Smooth muscle cell (in vitro differentiated cells): ENCODE measurements at regions not wholly inside any gene's neighbourhood (a gene's known extent, or its start where the extent isn't known, plus 50 kb on each side); places are given as distances from the start of the nearest gene placed in this dataset.

ENCODE experiments used
- DNase-seq: peaks from one replicate; lab custom pipeline; 2025; ENCODE audit not compliant: unreplicated experiment; lab: John Stamatoyannopoulos, UW
- H2AFZ ChIP-seq: fragments of 200-600 bp; sonication (generic); 2 replicates; pipeline ENCODE4 v1.6.0; 2016; ENCODE audit warnings: antibody characterized with exemption, low read depth, mild to moderate bottlenecking
- H3F3A ChIP-seq: fragments of 200-600 bp; sonication (generic); 2 replicates; pipeline ENCODE4 v1.6.0; 2017; ENCODE audit warnings: antibody characterized with exemption, low read depth
- H3K27ac ChIP-seq: fragments of 200-600 bp; sonication (generic); 2 replicates; pipeline ENCODE4 v1.5.1; 2016; ENCODE audit warnings: low read depth, mild to moderate bottlenecking
- H3K27me3 ChIP-seq: fragments of 200-600 bp; sonication (generic); 2 replicates; pipeline ENCODE4 v1.6.1; 2016; ENCODE audit warnings: low read depth, mild to moderate bottlenecking
- H3K36me3 ChIP-seq: fragments of 200-600 bp; sonication (generic); 2 replicates; pipeline ENCODE4 v1.5.1; 2016; ENCODE audit warnings: low read depth
- H3K4me1 ChIP-seq: fragments of 200-600 bp; sonication (generic); 2 replicates; pipeline ENCODE4 v1.5.1; 2016; ENCODE audit warnings: low read depth
- H3K4me2 ChIP-seq: fragments of 200-600 bp; sonication (generic); 2 replicates; pipeline ENCODE4 v1.6.0; 2016; ENCODE audit warnings: mild to moderate bottlenecking
- H3K4me3 ChIP-seq: fragments of 200-600 bp; sonication (generic); 2 replicates; pipeline ENCODE4 v1.5.1; 2016; ENCODE audit warnings: mild to moderate bottlenecking
- H3K79me2 ChIP-seq: fragments of 200-600 bp; sonication (generic); 2 replicates; pipeline ENCODE4 v1.6.0; 2016; ENCODE audit warnings: low read depth, mild to moderate bottlenecking
- H3K9ac ChIP-seq: fragments of 200-600 bp; sonication (generic); 2 replicates; pipeline ENCODE4 v1.6.0; 2016; ENCODE audit warnings: low read depth
- H3K9me3 ChIP-seq: fragments of 200-600 bp; sonication (generic); replicated peaks from 2 replicates; pipeline ENCODE4 v1.5.1; 2016; ENCODE audit warnings: low read depth
- H4K20me1 ChIP-seq: fragments of 200-600 bp; sonication (generic); 2 replicates; pipeline ENCODE4 v1.6.0; 2016; ENCODE audit warnings: low read depth
- CTCF ChIP-seq: fragments of 200-600 bp; sonication (generic); IDR thresholded peaks from 2 replicates; pipeline ENCODE4 v1.5.1; 2017; ENCODE audit warnings: borderline replicate concordance, mild to moderate bottlenecking, antibody characterized with exemption; ENCODE audit not compliant: insufficient read depth, poor library complexity, severe bottlenecking
- WGBS: methylation state at CpG from one replicate; pipeline ENCODE4 v1.1.7; 2016; ENCODE audit warnings: low lambda C conversion rate; 5-methylcytosine and 5-hydroxymethylcytosine counted together

- H2AFZ ChIP-seq = no peak overlapping the region
- H3K4me2 ChIP-seq = no peak overlapping the region
- no peak overlapping the region for H3K9ac ChIP-seq
- H3K4me1 ChIP-seq = no peaks in the 10 kb centered on the region
- H4K20me1 ChIP-seq = no peaks in the 10 kb centered on the region
- no peaks in the 10 kb centered on the region for H3K9me3 ChIP-seq
- no peaks in the 10 kb centered on the region for H3K79me2 ChIP-seq
- no peaks in the 10 kb centered on the region for H3F3A ChIP-seq
- H3K36me3 ChIP-seq = no peaks in the 10 kb centered on the region
- no peak overlapping the region for H3K4me3 ChIP-seq
- H3K27ac ChIP-seq = no peak overlapping the region
- WGBS = 92% methylated on average over 1 of the region's 1 CpG
- H3K27me3 ChIP-seq = no peaks in the 10 kb centered on the region
- TF ChIP-seq CTCF = no peak
- no peak for DNase-seq
Observed at GRCh38 chr5:97955450-97955849, 772.4 kb upstream of the RIOK2 start.

- no peak for DNase-seq
- Histone ChIP-seq H2AFZ (no peak overlapping the region), H3K4me2 (no peak overlapping the region), H4K20me1 (no peaks in the 10 kb centered on the region), H3K79me2 (no peaks in the 10 kb centered on the region), H3K27me3 (no peaks in the 10 kb centered on the region), H3K4me3 (no peak overlapping the region), H3K4me1 (no peaks in the 10 kb centered on the region), H3K27ac (no peak overlapping the region), H3K9me3 (no peaks in the 10 kb centered on the region), H3K36me3 (no peaks in the 10 kb centered on the region), H3F3A (no peaks in the 10 kb centered on the region), H3K9ac (no peak overlapping the region)
- no peak for TF ChIP-seq CTCF
- WGBS = 81% methylated on average over 3 of the region's 3 CpGs
Observed at GRCh38 chr5:97967292-97967691, 784.2 kb upstream of the RIOK2 start.

GRCh38 chr5:97968346-97968745 lies 785.3 kb upstream of the RIOK2 start:
- DNase-seq = no peak
- 85% methylated on average over 2 of the region's 2 CpGs for WGBS

More at GRCh38 chr5:97968346-97968745, 785.3 kb upstream of the RIOK2 start:
- no peak overlapping the region for H3K4me3 ChIP-seq
- no peaks in the 10 kb centered on the region for H3K9me3 ChIP-seq
- peak overlapping the region; percentile 6 for H2AFZ ChIP-seq
- H3K27me3 ChIP-seq = no peaks in the 10 kb centered on the region
- H3K79me2 ChIP-seq = no peaks in the 10 kb centered on the region
- no peak for TF ChIP-seq CTCF
- H3F3A ChIP-seq = no peaks in the 10 kb centered on the region
- H3K9ac ChIP-seq = no peak overlapping the region
- H4K20me1 ChIP-seq = no peaks in the 10 kb centered on the region
- no peaks in the 10 kb centered on the region for H3K4me1 ChIP-seq
- no peak overlapping the region for H3K4me2 ChIP-seq
- no peak overlapping the region for H3K27ac ChIP-seq
- no peaks in the 10 kb centered on the region for H3K36me3 ChIP-seq
